ENCODE measurements at regions not wholly inside any gene's neighbourhood (a gene's known extent, or its start where the extent isn't known, plus 50 kb on each side); places are given as distances from the start of the nearest gene placed in this dataset.
"Not testable (repeated sequence)": the region's sequence is repeated elsewhere in the genome, so short reads cannot be mapped to it uniquely, and the experiment has no call there.

- intact Hi-C loops (cut with DNase I), result no loop called here
These were observed 70.5 kb upstream of the ADTRP start for GRCh38 chr6:11848852-11849731.

DNA sequence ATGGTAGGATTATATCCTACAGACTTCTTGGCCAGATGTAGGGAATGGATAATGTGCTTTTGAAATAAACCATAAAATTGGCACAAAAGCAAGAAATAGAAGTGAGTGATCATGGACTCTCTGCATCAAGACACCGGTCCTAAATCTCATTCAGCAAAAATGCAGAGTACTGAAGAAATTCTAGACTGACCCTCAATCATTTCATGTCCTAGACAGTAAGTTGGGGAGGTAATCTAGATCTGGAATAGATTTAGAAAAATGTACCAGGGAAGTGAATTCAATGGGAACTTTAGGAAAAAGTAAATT is 69.7 kb upstream of the ADTRP start:
- TF ChIP-seq, protein P1, sequence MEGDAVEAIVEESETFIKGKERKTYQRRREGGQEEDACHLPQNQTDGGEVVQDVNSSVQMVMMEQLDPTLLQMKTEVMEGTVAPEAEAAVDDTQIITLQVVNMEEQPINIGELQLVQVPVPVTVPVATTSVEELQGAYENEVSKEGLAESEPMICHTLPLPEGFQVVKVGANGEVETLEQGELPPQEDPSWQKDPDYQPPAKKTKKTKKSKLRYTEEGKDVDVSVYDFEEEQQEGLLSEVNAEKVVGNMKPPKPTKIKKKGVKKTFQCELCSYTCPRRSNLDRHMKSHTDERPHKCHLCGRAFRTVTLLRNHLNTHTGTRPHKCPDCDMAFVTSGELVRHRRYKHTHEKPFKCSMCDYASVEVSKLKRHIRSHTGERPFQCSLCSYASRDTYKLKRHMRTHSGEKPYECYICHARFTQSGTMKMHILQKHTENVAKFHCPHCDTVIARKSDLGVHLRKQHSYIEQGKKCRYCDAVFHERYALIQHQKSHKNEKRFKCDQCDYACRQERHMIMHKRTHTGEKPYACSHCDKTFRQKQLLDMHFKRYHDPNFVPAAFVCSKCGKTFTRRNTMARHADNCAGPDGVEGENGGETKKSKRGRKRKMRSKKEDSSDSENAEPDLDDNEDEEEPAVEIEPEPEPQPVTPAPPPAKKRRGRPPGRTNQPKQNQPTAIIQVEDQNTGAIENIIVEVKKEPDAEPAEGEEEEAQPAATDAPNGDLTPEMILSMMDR (IDR thresholded peaks at IDR 0.05), result no peak
- Histone ChIP-seq H3K4me1 (no peaks in the 10 kb centered on the region), H3K4me3 (no peak overlapping the region), H3K9me3 (no peaks in the 10 kb centered on the region), H3K27ac (no peak overlapping the region), H3K27me3 (no peaks in the 10 kb centered on the region), H3K36me3 (no peaks in the 10 kb centered on the region), H3K9ac (ENCODE audit: low read depth in 2 of 2, low read length in 2 of 2) (no peak overlapping the region)
- intact Hi-C loops (cut with DNase I), result no loop called here
- DNase-seq, result no peak

More at GRCh38 chr6:11848852-11849731, 70.5 kb upstream of the ADTRP start:
- Histone ChIP-seq H3K36me3 (no peaks in the 10 kb centered on the region), H3K4me3 (no peak overlapping the region), H3K9me3 (no peaks in the 10 kb centered on the region), H3K27ac (no peak overlapping the region), H3K9ac (ENCODE audit: low read depth in 2 of 2, low read length in 2 of 2) (no peak overlapping the region), H3K4me1 (no peaks in the 10 kb centered on the region), H3K27me3 (no peaks in the 10 kb centered on the region)
- TF ChIP-seq, protein P1 (IDR thresholded peaks at IDR 0.05), result no peak
- no peak for DNase-seq

DNA sequence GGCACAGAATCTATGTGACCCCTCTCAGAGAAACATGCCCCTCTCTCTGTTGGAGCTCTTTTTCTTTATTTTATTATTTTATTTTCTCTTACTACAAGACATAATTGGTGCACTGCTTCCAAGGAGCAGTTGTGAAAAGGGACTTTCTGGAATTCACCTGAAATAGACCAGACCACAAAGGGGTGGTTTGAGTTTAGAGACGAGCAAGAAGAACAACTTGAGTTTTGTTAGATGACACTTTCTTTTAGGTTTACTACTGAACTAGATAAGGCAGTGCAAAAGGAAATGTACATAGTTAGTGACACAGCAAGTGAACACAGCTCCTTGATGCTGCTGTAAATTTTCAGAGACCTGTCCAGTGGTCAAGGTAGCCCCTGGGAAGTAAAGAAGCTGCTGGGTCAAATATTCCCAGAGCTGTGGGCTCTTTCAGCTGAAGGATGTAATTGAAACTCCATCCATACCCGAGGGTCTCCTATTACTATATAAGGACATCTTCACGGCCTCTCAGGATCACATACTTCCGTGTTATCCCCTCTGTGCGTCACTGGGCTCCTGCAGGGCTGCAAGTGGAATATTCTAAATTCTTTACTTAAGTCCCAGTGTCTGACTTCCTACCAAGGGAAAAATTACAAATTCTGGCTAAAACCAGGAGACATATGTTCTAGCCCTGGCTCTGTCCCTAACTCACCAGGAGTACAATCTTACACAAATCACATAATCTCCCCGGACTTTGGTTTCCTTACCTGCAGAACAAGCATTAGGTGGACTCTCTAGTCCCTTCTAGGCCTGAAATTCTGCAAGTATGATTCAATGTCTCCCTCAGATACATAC is 69.1 kb upstream of the ADTRP start:
- TF ChIP-seq, protein P1 (IDR thresholded peaks at IDR 0.05), result no peak

DNA sequence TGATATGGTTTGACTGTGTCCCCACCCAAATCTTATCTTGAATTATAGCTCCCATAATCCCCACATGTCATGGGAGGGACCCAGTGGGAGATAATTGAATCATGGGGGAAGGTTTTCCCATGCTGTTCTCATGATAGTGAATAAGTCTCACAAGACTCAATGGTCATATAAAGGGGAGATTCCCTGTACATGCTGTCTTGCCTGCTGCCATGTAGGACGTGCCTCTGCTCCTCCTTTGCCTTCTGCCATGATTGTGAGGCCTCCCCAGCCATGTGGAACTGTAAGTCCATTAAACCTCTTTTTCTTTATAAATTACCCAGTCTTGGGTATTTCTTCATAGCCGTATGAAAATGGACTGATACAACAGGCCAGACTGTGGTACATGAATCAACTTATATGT is 68.5 kb upstream of the ADTRP start:
- H3K4me1 ChIP-seq; H3K27me3 ChIP-seq; intact Hi-C loops (cut with DNase I); H3K9ac ChIP-seq (ENCODE audit: low read depth in 2 of 2, low read length in 2 of 2); H3K9me3 ChIP-seq; H3K4me3 ChIP-seq; H3K36me3 ChIP-seq; DNase-seq; H3K27ac ChIP-seq: not testable (repeated sequence)

More for the DNA sequence above, 69.1 kb upstream of the ADTRP start:
- DNase-seq, result no peak
- Histone ChIP-seq H3K27me3 (no peaks in the 10 kb centered on the region), H3K27ac (no peak overlapping the region), H3K4me1 (no peaks in the 10 kb centered on the region), H3K4me3 (no peak overlapping the region), H3K9ac (ENCODE audit: low read depth in 2 of 2, low read length in 2 of 2) (no peak overlapping the region), H3K36me3 (no peaks in the 10 kb centered on the region), H3K9me3 (no peaks in the 10 kb centered on the region)
- intact Hi-C loops (cut with DNase I), result no loop called here

GRCh38 chr6:11845664-11846577 is 67.3 kb upstream of the ADTRP start:
- TF ChIP-seq, protein P1 (IDR thresholded peaks at IDR 0.05), result no peak
- intact Hi-C loops (cut with DNase I), result no loop called here
- no peak overlapping the region for H3K27ac ChIP-seq

DNA sequence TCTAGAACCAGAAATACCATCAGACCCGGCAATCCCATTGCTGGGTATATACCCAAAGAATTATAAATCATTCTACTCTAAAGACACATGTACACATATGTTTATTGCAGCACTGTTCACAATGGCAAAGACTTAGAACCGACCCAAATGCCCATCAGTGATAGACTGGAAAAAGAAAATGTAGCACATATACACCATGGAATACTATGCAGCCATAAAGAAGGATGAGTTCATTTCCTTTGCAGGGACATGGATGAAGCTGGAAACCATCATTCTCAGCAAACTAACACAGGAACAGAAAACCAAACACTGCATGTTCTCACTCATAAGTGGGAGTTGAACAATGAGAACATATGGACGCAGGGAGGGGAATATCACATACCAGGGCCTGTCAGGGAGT is 64.2 kb upstream of the ADTRP start:
- H3K27me3 ChIP-seq; intact Hi-C loops (cut with DNase I); H3K9me3 ChIP-seq; DNase-seq; H3K4me1 ChIP-seq; H3K4me3 ChIP-seq; H3K36me3 ChIP-seq; H3K27ac ChIP-seq; H3K9ac ChIP-seq (ENCODE audit: low read depth in 2 of 2, low read length in 2 of 2): not testable (repeated sequence)

More at GRCh38 chr6:11845664-11846577, 67.3 kb upstream of the ADTRP start:
- H3K4me3 ChIP-seq, result no peak overlapping the region
- no peaks in the 10 kb centered on the region for H3K27me3 ChIP-seq
- no peaks in the 10 kb centered on the region for H3K4me1 ChIP-seq
- DNase-seq, result no peak
- no peaks in the 10 kb centered on the region for H3K9me3 ChIP-seq
- H3K36me3 ChIP-seq, result no peaks in the 10 kb centered on the region
- no peak overlapping the region for H3K9ac ChIP-seq (ENCODE audit: low read depth in 2 of 2, low read length in 2 of 2)
